Stimulated activated CD8-positive, alpha-beta memory T cell treated with anti-CD3 and anti-CD28 coated beads, Interleukin-12 subunit alpha, Interleukin-12 subunit beta, amount 100 ng/mL, for 24 hours (primary cell): ENCODE measurements at regions not wholly inside any gene's neighbourhood (a gene's known extent, or its start where the extent isn't known, plus 50 kb on each side); places are given as distances from the start of the nearest gene placed in this dataset.

Experiments used
- DNase-seq: peaks from one replicate; pipeline ENCODE4 v3.0.0-alpha.2; 2020; ENCODE audit errors: extremely low read depth

DNA sequence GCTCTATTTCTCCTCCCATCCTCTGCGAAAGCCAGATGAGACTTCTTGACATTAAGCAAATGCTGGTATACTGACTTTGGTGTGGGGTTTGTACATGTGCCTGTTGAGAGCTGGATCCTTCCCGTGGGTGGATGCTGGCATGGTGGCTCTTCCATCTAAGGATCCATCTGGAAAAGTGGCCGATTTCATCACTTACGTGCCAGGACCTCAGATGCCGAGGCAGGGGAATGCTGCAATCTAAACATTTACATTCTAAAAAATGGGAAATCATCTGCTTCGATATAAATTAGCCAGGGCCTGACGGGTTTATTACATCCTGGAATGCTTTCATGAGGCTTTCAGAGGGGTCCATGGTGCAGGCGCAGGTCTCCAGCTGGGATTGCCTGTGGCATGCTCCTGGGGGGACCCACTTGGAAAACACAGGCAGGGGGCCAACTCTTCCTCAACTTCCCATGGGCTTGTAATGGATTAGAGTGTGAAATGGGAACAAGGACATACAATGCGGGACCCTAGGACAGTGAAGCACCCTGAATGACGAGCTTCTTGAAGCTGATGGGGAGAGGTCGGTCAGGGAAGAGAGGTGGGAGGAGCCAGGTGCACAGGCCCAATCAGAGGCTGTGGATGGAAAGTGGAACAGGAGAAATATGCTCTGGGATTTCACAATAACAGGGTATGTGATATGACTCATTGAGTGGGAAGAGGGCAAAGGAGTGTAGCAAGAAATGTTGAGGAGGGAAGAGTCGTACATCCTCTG is 105.5 kb upstream of the PITX1 start:
- no peak for DNase-seq

DNA sequence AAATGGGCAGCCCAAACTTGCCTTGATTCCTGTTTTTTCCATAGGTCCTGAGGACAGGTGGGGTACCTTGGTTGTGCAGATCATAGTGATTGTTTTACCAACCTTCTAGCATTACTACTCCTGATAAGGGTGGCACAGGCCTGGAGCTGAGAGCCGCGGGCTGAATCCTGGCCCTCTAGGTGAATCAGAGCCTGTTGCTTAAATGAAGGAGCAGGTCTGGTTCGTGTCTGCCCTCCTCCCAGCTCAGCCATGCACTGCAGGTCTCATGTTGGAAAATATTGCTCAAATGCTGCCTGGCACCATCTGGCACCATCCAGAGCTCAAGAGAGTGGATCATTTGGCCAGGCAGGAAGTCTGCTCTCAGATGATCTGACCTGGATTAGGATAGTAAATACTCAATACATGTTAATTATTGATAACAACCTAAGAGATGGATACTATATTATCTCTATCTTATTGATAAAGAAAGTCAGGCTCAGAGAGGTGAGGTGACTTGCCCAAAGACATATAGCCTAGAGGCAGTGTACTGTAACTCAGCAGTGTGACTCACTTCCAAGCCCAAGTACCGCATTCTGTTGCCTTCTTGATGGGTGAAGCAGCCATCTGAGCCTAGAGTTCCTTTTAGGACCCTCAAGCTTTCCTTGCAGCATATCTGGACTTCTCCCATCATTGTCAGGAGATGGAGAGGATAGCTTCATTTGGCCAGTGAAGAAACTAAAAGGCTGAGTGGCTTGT is 104.3 kb upstream of the PITX1 start:
- no peak for DNase-seq

GRCh38 chr5:135137146-135137915 is 103.3 kb upstream of the PITX1 start:
- no peak for DNase-seq

DNA sequence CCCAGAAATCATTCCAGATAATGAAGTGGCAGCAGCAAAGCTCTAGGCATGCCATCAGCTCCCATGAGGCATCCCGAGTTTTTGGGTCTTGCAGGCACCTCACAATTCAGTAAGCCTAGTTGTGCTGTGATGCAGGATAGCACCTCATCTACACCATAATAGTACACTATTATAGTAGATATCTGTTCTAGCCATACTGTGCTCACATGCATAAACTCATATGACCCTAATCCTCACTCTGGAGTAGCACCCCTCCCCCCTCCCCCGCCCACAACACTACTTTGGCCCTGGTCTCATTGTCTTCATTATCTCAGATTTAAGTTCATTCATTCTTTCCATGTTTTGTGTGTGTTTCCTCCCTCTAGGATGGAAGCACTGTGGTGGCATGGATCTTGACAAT is 102.5 kb upstream of the PITX1 start:
- no peak for DNase-seq

- DNase-seq: no peak
Observed at GRCh38 chr5:135135530-135136226, 101.7 kb upstream of the PITX1 start.

- DNase-seq: no peak
Observed at GRCh38 chr5:135134691-135135381, 100.8 kb upstream of the PITX1 start.

DNA sequence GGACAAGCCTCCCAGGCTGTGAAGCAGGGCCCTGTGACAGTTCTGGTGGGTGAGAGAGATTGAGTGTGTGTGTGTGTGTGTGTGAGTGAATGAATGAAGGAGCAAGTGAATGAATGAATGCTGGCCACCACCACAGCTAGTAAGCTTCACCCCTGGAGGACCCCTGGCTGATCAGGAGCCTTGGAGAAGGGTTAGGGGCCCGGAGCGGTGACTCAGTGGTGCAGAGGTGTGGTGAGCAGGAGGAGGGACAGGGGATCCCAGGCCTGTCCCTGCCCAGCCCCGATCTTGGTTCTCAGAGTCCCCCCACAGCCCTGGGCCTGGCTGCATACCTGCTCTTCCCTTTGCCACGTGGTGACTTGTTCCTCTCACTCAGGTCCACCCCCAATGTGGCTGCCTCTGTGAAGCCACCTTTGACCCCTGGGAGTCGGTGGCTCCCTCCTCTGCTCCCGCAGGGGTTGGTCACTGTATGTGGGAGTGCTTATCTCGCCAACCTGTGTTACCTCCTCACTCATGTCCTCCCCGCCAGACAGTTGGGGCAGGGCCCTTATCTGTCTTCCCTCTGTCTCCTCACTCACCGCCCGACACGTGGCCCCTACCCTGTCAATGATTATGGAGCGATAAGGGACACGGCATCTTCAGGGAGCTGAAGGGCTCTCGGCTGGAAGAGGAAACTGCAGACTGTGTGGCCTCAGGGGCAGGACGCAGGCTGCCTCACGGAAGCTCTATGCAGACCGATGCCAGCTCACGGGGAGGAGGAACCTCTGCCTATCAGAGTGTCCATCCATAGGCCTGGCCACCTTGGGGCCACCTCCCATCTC is 99.9 kb upstream of the PITX1 start:
- DNase-seq: no peak

DNA sequence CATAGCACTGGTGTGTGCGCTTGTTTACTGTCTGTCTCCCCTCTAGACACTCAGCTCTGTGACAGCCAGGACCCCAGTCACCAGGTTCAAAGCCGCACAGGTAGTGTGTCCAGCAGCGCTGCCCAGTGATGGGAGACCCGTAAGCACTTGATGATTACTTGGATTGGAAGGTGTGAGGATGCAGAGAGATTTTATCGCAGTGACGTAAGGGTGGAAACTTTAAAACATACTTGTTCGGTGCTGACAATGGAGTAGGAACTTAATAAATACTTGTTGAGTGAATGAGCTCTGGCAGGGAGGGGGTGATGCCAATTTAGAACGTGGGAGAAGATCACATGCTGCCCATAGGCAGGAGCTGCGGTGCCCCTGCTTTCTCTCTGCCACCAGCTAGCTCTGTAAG is 99.2 kb upstream of the PITX1 start:
- DNase-seq: no peak

- no peak for DNase-seq
Observed at GRCh38 chr5:135131801-135132680, 98.0 kb upstream of the PITX1 start.

GRCh38 chr5:135130261-135131215 is 96.5 kb upstream of the PITX1 start:
- no peak for DNase-seq

- DNase-seq: no peak
Observed at GRCh38 chr5:135129307-135129706, 95.3 kb upstream of the PITX1 start.

DNA sequence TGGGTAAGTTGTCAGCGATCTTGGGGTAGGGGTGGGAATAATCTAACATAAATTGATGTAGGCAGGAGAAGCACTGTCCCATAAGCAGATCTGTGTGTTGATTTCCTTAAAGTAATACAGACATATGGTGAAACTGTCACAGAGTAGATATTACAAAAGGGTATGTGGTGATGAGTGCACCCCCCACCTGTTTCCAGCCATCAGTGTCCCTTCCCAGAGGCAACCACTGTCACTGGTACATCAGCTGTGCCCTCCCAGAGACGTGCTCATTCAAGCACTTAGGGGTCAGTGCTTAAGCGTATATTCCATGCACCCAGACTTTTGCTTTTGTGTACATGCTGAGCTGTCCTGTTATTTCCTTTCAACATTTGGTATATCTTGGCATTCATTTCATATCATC is 94.3 kb upstream of the PITX1 start:
- no peak for DNase-seq

DNA sequence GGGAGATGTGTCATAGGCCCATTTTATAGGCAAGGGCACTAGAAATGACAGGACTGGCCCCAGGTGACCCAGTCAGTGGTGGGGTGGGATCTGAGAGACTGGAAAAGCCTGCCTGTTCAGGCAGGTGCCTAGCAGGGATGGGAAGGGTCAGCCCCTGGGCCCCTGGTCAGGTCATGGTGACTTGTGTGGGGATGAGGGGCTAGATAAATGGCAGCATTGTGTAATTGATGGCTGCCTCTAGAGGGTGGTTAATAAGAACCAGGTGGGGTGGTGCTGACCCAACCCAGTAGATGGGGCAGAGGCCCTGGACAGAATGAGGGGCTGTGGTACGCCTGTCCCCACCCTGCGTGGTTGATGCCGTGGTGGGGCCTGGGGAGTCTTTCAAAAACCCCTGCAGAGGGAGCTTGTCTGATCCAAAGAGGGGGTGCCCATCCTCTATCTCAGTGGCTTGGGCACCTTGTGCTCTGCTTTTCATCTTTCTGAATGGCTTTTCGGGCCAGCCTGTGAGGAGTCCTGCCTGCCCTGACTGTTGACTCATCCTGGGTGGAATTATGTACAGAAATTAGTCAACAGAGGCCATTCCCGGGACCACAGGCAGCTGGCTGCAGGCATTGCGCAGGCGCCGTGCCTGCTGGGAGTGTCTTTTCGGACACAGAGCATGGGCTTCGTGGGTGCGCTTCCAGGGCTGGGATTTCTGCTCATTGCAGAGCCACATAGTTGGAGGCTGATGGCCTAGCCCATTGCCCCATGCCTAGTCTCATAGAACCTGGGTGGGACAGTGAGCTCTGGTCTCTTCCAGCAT is 93.6 kb upstream of the PITX1 start:
- no peak for DNase-seq

DNA sequence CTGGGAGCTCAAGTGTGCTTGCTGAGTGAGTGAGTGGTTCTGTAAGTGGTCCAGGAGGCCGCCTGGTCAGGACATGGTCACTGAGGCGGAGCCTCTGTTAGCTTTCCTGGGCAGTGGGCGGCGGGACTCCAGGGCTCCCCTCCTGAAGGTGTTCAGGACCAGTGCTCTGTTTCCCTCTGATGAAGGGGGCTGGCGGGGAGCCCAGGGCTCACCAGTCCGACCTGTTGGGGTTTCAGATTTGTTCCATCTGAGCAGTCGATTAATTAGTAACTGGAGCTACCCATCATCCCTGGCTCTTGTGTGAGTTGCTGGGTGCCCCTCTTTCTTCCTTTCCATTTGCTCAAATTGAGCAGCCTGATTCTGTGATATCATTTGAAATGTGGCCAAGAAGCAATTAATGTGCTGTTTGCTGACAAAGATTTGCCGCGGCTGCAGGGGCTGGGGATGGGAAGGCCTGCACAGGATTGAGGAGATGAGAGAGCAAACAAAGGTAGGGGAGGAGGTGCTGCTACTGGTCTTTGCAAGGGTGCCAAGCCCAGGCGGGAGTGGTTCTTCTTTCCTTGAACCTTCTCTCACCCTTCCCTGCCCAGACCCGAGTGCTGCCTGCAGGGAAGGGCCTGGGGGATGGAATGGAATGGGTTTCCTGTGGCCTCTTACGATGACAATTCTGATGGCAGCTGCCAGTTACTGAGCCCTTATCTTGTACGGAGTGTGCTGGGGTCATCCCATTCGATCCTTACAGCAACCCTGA is 92.8 kb upstream of the PITX1 start:
- no peak for DNase-seq

DNA sequence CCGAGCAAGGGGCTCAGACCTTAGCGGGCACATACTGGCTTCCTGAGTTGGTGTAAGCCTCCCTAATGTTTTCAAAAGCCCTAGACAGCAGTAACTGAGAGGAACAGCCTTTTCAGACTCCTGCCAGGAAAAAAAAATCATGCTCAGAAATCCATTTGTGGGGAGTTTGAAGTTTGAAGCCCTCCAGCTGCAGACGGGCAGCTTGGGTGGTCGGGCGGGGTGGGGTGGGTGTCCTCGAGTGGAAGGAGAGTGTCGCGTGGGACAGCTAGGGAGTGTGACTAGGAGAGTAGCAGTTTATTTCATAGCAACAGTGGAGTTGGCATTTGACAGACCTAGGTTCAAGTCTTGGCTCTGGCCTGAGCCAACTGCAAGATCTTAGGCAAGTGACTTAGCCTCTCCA is 90.7 kb upstream of the PITX1 start:
- DNase-seq: no peak

- no peak for DNase-seq
Observed at GRCh38 chr5:135124128-135124527, 90.1 kb upstream of the PITX1 start.

GRCh38 chr5:135122797-135123196 is 88.8 kb upstream of the PITX1 start:
- DNase-seq: no peak
